A673 (cell line): ENCODE measurements at regions not wholly inside any gene's neighbourhood (a gene's known extent, or its start where the extent isn't known, plus 50 kb on each side); places are given as distances from the start of the nearest gene placed in this dataset.

Experiments used
- CTCF ChIP-seq: fragments of 300-800, 200-600 bp; sonication (generic); conservative IDR thresholded peaks from 2 replicates; pipeline ENCODE4 v1.5.1; 2017; ENCODE audit warnings: low read depth, mild to moderate bottlenecking, antibody characterized with exemption, low read length, moderate library complexity, mixed read lengths
- EZH2 ChIP-seq: fragments of 200-600 bp; sonication (generic); IDR thresholded peaks from 2 replicates; pipeline ENCODE4 v1.6.1; 2017; ENCODE audit warnings: borderline replicate concordance, low read depth, mild to moderate bottlenecking, mixed read lengths, antibody characterized with exemption, low read length; ENCODE audit not compliant: poor library complexity, severe bottlenecking

GRCh38 chr16:64384636-64385035 is 737.2 kb downstream of the CDH11 start:
- TF ChIP-seq CTCF (no peak), EZH2 (no peak)
